ENCODE measurements at regions not wholly inside any gene's neighbourhood (a gene's known extent, or its start where the extent isn't known, plus 50 kb on each side); places are given as distances from the start of the nearest gene placed in this dataset.

DNA sequence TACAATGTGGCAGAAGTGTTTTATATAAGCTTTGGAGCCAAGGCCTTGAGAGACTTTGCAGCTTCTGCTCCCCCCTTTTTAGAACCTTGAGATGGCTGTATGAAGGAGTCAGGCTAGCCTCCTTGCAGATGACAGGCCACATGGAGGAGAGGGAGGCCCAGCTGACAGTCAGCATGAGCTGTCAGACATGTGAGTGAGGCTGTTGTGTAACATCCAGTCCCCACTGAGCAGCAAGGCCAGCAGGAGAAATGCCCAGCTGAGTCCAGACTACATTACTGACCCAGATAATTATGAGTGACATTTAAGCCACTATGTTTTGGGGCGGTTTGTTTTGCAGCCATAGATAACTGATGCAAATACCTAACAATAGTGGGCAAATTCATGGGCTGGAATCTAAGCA lies 515.3 kb upstream of the ARX start:
- Histone ChIP-seq H3K9me3 (ENCODE audit: insufficient read depth, low read length) (no peaks in the 10 kb centered on the region), H3K36me3 (ENCODE audit: insufficient read depth, insufficient read length, low read length) (no peaks in the 10 kb centered on the region)

DNA sequence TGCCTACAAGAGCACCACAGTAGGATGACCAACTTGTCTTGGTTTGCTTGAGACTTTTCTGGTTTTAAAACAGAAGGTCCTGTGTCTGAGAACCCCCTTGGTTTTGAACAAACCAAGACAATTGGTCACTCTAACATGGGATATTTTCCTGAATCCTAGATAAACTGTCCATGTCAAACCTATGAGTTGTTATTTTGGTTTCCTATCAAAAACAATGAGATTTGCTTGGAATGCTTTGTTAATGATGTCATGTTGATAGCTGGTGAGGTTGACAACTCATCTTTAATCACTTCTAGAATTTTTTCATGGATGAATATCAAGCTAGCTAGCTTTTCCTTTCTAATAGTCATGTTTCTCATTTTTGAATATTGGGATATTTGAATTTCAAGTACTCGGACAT lies 518.3 kb upstream of the ARX start:
- H3K9me3 ChIP-seq (ENCODE audit: insufficient read depth, low read length) = no peaks in the 10 kb centered on the region
- no peak overlapping the region for H3K9ac ChIP-seq (ENCODE audit: insufficient read length, low read depth)
- H3K36me3 ChIP-seq (ENCODE audit: insufficient read depth, insufficient read length, low read length) = no peaks in the 10 kb centered on the region
- no peak for TF ChIP-seq ZNF274 (IDR thresholded peaks at IDR 0.05; ENCODE audit: low read depth, low read length)
- DNase-seq (ENCODE audit: low read depth, low spot score) = no peak
- H3K27me3 ChIP-seq (ENCODE audit: insufficient read depth, insufficient read length) = no peaks in the 10 kb centered on the region
- no peaks in the 10 kb centered on the region for H3K4me1 ChIP-seq (ENCODE audit: insufficient read depth, insufficient read length)
- no peak overlapping the region for H3K4me3 ChIP-seq (ENCODE audit: insufficient read length, low read depth)

More for the DNA sequence above, 515.3 kb upstream of the ARX start:
- Histone ChIP-seq H3K4me3 (ENCODE audit: insufficient read length, low read depth) (no peak overlapping the region), H3K9ac (ENCODE audit: insufficient read length, low read depth) (no peak overlapping the region), H3K27me3 (ENCODE audit: insufficient read depth, insufficient read length) (no peaks in the 10 kb centered on the region), H3K4me1 (ENCODE audit: insufficient read depth, insufficient read length) (no peaks in the 10 kb centered on the region)
- no peak for DNase-seq (ENCODE audit: low read depth, low spot score)
- TF ChIP-seq YY1 (IDR thresholded peaks at IDR 0.05; ENCODE audit: insufficient read depth, insufficient read length) (no peak), ZNF274 (IDR thresholded peaks at IDR 0.05; ENCODE audit: low read depth, low read length) (no peak), SUZ12 (IDR thresholded peaks at IDR 0.05; ENCODE audit: extremely low read depth, insufficient read depth, insufficient read length) (no peak)

DNA sequence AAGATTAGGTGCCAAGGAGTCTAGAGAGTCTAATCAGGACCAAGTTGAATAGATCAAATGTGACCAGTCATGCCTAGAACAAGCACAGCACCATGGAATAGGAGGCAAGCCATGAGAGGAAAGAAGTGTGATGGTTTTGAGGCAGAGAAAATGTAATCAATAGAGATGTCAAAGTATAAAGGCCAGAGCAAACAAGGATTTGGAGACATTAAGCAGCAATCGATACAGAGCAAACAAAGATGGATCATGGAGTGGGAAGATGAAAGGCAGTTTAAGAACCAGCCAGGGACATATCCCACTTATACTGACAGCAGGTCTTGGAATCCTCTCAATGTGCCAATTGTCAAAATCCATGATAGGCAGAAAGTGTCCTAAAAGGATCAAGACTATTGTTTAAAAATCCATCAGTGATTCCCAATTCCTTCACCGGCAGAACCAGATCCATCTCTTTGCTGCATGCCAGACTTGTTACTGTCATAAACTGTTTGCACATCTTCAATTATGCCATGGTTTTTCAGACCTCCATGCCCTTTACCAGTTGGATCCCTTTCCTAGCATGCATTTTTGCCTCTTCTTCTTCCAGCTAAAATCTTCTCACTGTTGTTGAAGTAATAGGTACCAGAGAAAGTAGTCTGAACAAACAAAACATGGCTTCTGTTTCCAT lies 520.7 kb upstream of the ARX start:
- TF ChIP-seq YY1 (IDR thresholded peaks at IDR 0.05; ENCODE audit: insufficient read depth, insufficient read length) (no peak), ZNF274 (IDR thresholded peaks at IDR 0.05; ENCODE audit: low read depth, low read length) (no peak), SUZ12 (IDR thresholded peaks at IDR 0.05; ENCODE audit: extremely low read depth, insufficient read depth, insufficient read length) (no peak)
- no peaks in the 10 kb centered on the region for H3K36me3 ChIP-seq (ENCODE audit: insufficient read depth, insufficient read length, low read length)
- no peak overlapping the region for H3K4me3 ChIP-seq (ENCODE audit: insufficient read length, low read depth)
- no peak overlapping the region for H3K9ac ChIP-seq (ENCODE audit: insufficient read length, low read depth)
- H3K4me1 ChIP-seq (ENCODE audit: insufficient read depth, insufficient read length) = no peaks in the 10 kb centered on the region
- no peaks in the 10 kb centered on the region for H3K9me3 ChIP-seq (ENCODE audit: insufficient read depth, low read length)
- no peak for DNase-seq (ENCODE audit: low read depth, low spot score)
- H3K27me3 ChIP-seq (ENCODE audit: insufficient read depth, insufficient read length) = no peaks in the 10 kb centered on the region

DNA sequence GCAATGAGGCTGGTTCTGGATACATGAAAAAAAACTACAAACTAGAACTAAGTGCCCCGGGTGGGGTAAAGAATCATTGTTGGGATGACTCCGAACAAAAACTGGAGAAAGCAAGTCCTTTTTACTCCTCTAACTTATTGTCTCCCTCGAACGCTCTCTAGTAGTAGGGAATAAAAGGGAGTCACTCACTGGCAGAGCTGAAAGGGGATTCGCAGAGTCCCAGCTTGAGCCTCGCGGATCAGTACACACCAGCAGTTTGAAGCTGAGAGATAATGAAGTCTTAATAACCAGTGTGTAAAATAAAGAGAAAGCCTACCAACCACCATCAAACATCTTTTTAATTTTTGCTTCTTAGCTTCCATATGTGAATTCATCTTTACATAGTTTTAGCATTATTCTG lies 521.9 kb upstream of the ARX start:
- no peak for DNase-seq (ENCODE audit: low read depth, low spot score)
- Histone ChIP-seq H3K36me3 (ENCODE audit: insufficient read depth, insufficient read length, low read length) (no peaks in the 10 kb centered on the region), H3K27me3 (ENCODE audit: insufficient read depth, insufficient read length) (no peaks in the 10 kb centered on the region), H3K9ac (ENCODE audit: insufficient read length, low read depth) (no peak overlapping the region), H3K9me3 (ENCODE audit: insufficient read depth, low read length) (no peaks in the 10 kb centered on the region), H3K4me1 (ENCODE audit: insufficient read depth, insufficient read length) (no peaks in the 10 kb centered on the region), H3K4me3 (ENCODE audit: insufficient read length, low read depth) (no peak overlapping the region)
- TF ChIP-seq YY1 (IDR thresholded peaks at IDR 0.05; ENCODE audit: insufficient read depth, insufficient read length) = no peak
- no peak for TF ChIP-seq SUZ12 (IDR thresholded peaks at IDR 0.05; ENCODE audit: extremely low read depth, insufficient read depth, insufficient read length)
- no peak for TF ChIP-seq ZNF274 (IDR thresholded peaks at IDR 0.05; ENCODE audit: low read depth, low read length)

DNA sequence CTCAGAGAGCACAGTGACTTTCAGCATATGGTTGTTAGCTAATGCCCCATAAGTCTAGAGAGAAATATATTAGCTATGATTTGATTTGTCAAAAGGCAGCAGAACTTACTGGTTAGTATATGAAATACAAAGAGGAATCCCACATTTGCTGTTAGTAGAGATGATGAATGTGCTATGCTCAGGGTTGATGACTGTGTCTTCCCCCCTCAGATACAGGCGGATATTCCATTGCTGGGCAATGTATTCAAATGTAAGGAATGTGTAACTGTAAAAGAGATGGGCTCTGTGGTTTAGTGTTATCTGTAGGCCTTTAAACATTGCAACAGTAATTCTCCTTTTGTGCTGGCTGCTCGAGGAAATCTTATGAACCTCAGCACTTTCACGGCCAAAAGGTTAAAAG lies 528.9 kb upstream of the ARX start:
- DNase-seq (ENCODE audit: low read depth, low spot score) = no peak
- no peak for TF ChIP-seq YY1 (IDR thresholded peaks at IDR 0.05; ENCODE audit: insufficient read depth, insufficient read length)
- TF ChIP-seq SUZ12 (IDR thresholded peaks at IDR 0.05; ENCODE audit: extremely low read depth, insufficient read depth, insufficient read length) = no peak
- TF ChIP-seq ZNF274 (IDR thresholded peaks at IDR 0.05; ENCODE audit: low read depth, low read length) = no peak
- no peaks in the 10 kb centered on the region for H3K4me1 ChIP-seq (ENCODE audit: insufficient read depth, insufficient read length)

DNA sequence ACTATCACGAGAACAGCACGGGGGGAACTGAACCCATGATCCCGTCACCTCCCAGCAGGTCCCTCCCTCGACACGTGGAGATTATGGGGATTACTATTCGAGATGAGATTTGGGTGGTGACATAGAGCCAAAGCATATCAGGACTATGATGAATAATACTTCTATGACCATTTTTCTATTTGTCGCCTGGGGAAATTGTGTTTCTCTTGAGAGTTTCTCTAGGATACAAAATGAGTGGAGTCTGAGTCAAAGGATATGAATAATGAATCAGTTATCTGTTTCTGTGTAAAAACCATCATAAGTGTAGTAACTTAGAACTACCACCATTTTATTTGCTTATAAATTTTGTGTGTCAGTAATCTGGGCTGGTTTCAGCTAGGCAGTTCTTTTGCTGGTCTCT lies 533.0 kb upstream of the ARX start:
- no peaks in the 10 kb centered on the region for H3K27me3 ChIP-seq (ENCODE audit: insufficient read depth, insufficient read length)
- no peak for DNase-seq (ENCODE audit: low read depth, low spot score)
- H3K4me3 ChIP-seq (ENCODE audit: insufficient read length, low read depth) = no peak overlapping the region
- H3K9me3 ChIP-seq (ENCODE audit: insufficient read depth, low read length) = no peaks in the 10 kb centered on the region
- no peaks in the 10 kb centered on the region for H3K4me1 ChIP-seq (ENCODE audit: insufficient read depth, insufficient read length)
- TF ChIP-seq YY1 (IDR thresholded peaks at IDR 0.05; ENCODE audit: insufficient read depth, insufficient read length) (no peak), ZNF274 (IDR thresholded peaks at IDR 0.05; ENCODE audit: low read depth, low read length) (no peak), SUZ12 (IDR thresholded peaks at IDR 0.05; ENCODE audit: extremely low read depth, insufficient read depth, insufficient read length) (no peak)
- no peak overlapping the region for H3K9ac ChIP-seq (ENCODE audit: insufficient read length, low read depth)
- no peaks in the 10 kb centered on the region for H3K36me3 ChIP-seq (ENCODE audit: insufficient read depth, insufficient read length, low read length)

More for the DNA sequence above, 528.9 kb upstream of the ARX start:
- Histone ChIP-seq H3K27me3 (ENCODE audit: insufficient read depth, insufficient read length) (no peaks in the 10 kb centered on the region), H3K36me3 (ENCODE audit: insufficient read depth, insufficient read length, low read length) (no peaks in the 10 kb centered on the region), H3K4me3 (ENCODE audit: insufficient read length, low read depth) (no peak overlapping the region), H3K9me3 (ENCODE audit: insufficient read depth, low read length) (no peaks in the 10 kb centered on the region), H3K9ac (ENCODE audit: insufficient read length, low read depth) (no peak overlapping the region)

DNA sequence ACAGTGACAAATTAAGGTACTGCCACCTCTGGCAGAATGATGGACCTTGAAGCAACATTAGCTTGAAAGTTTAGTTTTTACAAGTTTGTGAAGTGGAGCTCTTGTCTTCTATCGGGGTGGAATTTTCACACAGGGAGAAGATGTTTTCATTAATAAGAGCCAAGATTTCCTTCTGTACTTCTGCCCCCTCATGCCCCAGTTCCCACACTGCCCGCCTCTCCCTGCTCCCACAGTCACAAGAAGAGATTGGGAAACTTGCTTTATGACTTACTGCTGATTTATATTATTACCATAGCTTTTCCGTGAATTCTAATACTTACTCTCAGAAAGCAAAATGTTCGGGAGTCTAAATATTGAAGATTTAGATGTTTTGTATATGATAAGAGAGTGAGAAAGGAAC lies 539.8 kb upstream of the ARX start:
- no peaks in the 10 kb centered on the region for H3K4me1 ChIP-seq (ENCODE audit: insufficient read depth, insufficient read length)
- no peak overlapping the region for H3K9ac ChIP-seq (ENCODE audit: insufficient read length, low read depth)
- no peaks in the 10 kb centered on the region for H3K27me3 ChIP-seq (ENCODE audit: insufficient read depth, insufficient read length)
- DNase-seq (ENCODE audit: low read depth, low spot score) = no peak
- H3K9me3 ChIP-seq (ENCODE audit: insufficient read depth, low read length) = no peaks in the 10 kb centered on the region
- no peak for TF ChIP-seq SUZ12 (IDR thresholded peaks at IDR 0.05; ENCODE audit: extremely low read depth, insufficient read depth, insufficient read length)
- H3K36me3 ChIP-seq (ENCODE audit: insufficient read depth, insufficient read length, low read length) = no peaks in the 10 kb centered on the region
- H3K4me3 ChIP-seq (ENCODE audit: insufficient read length, low read depth) = no peak overlapping the region

DNA sequence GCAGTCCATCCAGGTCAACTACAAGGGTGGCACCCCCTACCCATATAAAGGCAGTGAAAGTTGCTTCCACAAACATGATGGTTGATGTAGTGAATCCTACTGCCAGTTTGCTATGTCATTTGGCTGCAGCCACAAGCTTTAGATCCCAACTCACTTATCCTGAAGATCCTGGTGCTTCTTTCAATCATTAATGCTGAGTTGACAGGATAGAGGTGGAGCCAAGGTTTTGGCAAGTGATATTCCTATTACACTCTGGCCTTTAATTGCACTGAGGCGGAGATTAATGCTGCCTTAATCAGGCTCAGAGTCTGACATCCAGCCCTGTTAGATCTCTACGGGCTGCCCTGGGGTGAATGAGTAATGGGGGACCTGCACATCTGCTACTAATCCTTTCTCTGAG lies 542.4 kb upstream of the ARX start:
- no peak overlapping the region for H3K4me3 ChIP-seq (ENCODE audit: insufficient read length, low read depth)
- DNase-seq (ENCODE audit: low read depth, low spot score) = no peak
- no peak overlapping the region for H3K9ac ChIP-seq (ENCODE audit: insufficient read length, low read depth)
- no peaks in the 10 kb centered on the region for H3K9me3 ChIP-seq (ENCODE audit: insufficient read depth, low read length)
- no peaks in the 10 kb centered on the region for H3K4me1 ChIP-seq (ENCODE audit: insufficient read depth, insufficient read length)
- TF ChIP-seq SUZ12 (IDR thresholded peaks at IDR 0.05; ENCODE audit: extremely low read depth, insufficient read depth, insufficient read length) (no peak), YY1 (IDR thresholded peaks at IDR 0.05; ENCODE audit: insufficient read depth, insufficient read length) (no peak), ZNF274 (IDR thresholded peaks at IDR 0.05; ENCODE audit: low read depth, low read length) (no peak)
- no peaks in the 10 kb centered on the region for H3K36me3 ChIP-seq (ENCODE audit: insufficient read depth, insufficient read length, low read length)
- no peaks in the 10 kb centered on the region for H3K27me3 ChIP-seq (ENCODE audit: insufficient read depth, insufficient read length)
